Breast epithelium (tissue), 3 donors: ENCODE measurements at regions not wholly inside any gene's neighbourhood (a gene's known extent, or its start where the extent isn't known, plus 50 kb on each side); places are given as distances from the start of the nearest gene placed in this dataset.

ENCODE experiments used
- CTCF ChIP-seq, 3 donors: fragments of 450-650 bp; IDR thresholded peaks; one replicate each; pipeline ENCODE4 v1.5.1; 2016 to 2017; ENCODE audit warnings: antibody characterized with exemption in 3 of 3, mild to moderate bottlenecking in 3 of 3, moderate library complexity in 3 of 3
- POLR2AphosphoS5 ChIP-seq, 3 donors: sonication (generic); formaldehyde crosslinking; IDR thresholded peaks; one replicate each; pipeline ENCODE4 v1.6.1; 2017; ENCODE audit warnings: antibody characterized with exemption in 3 of 3

- TF ChIP-seq CTCF (IDR thresholded peaks at IDR 0.05) (no peak), POLR2AphosphoS5 (IDR thresholded peaks at IDR 0.05) (no peak)
Measured at GRCh38 chr5:96017951-96018350, 56.3 kb upstream of the ELL2 start.
